ENCODE measurements at regions not wholly inside any gene's neighbourhood (a gene's known extent, or its start where the extent isn't known, plus 50 kb on each side); places are given as distances from the start of the nearest gene placed in this dataset.

- TF ChIP-seq, protein P1, sequence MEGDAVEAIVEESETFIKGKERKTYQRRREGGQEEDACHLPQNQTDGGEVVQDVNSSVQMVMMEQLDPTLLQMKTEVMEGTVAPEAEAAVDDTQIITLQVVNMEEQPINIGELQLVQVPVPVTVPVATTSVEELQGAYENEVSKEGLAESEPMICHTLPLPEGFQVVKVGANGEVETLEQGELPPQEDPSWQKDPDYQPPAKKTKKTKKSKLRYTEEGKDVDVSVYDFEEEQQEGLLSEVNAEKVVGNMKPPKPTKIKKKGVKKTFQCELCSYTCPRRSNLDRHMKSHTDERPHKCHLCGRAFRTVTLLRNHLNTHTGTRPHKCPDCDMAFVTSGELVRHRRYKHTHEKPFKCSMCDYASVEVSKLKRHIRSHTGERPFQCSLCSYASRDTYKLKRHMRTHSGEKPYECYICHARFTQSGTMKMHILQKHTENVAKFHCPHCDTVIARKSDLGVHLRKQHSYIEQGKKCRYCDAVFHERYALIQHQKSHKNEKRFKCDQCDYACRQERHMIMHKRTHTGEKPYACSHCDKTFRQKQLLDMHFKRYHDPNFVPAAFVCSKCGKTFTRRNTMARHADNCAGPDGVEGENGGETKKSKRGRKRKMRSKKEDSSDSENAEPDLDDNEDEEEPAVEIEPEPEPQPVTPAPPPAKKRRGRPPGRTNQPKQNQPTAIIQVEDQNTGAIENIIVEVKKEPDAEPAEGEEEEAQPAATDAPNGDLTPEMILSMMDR (IDR thresholded peaks at IDR 0.05), result no peak
- Histone ChIP-seq H3K4me1 (no peaks in the 10 kb centered on the region), H3K9ac (ENCODE audit: low read depth in 2 of 2, low read length in 2 of 2) (no peak overlapping the region), H3K9me3 (no peaks in the 10 kb centered on the region), H3K4me3 (no peak overlapping the region), H3K27ac (no peak overlapping the region), H3K27me3 (no peaks in the 10 kb centered on the region), H3K36me3 (no peaks in the 10 kb centered on the region)
- no peak for DNase-seq
- intact Hi-C loops (cut with DNase I), result no loop called here
Measured at GRCh38 chr9:91137391-91137790, 224.3 kb downstream of the AUH start.

GRCh38 chr9:91138760-91139159 lies 223.0 kb downstream of the AUH start:
- no peaks in the 10 kb centered on the region for H3K4me1 ChIP-seq
- H3K4me3 ChIP-seq, result no peak overlapping the region
- H3K27ac ChIP-seq, result no peak overlapping the region
- intact Hi-C loops (cut with DNase I), result no loop called here
- no peaks in the 10 kb centered on the region for H3K9me3 ChIP-seq
- DNase-seq, result no peak
- no peaks in the 10 kb centered on the region for H3K36me3 ChIP-seq
- TF ChIP-seq, protein P1 (IDR thresholded peaks at IDR 0.05), result no peak
- H3K27me3 ChIP-seq, result no peaks in the 10 kb centered on the region
- H3K9ac ChIP-seq (ENCODE audit: low read depth in 2 of 2, low read length in 2 of 2), result no peak overlapping the region

DNA sequence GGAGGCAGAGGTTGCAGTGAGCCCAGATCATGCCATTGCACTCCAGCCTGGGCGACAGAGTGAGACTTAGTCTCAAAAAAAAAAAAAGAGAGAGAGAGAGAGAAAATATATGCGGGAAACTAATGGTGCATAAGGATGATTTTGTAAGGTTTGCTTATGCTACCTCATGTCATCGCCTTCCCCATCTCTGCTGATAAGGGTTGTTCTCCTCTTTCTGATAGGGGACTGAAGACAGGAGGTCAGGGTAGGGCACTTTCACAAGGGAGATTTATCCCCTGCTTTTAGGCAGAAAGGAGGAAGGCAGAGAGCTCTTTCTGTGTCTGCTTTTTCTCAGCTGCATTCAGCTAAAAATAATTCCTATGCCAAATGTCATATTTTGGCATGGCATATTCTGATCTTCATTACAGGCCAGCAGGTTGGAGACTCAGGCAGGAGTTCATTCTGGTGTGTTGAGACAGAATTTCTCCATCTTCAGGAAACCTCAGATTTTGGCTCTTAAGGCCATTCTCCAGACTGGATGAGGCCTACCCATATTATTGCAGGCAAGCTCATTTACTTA lies 220.2 kb downstream of the AUH start:
- no peak for DNase-seq
- no peaks in the 10 kb centered on the region for H3K27me3 ChIP-seq
- no peaks in the 10 kb centered on the region for H3K4me1 ChIP-seq
- H3K9me3 ChIP-seq, result no peaks in the 10 kb centered on the region
- H3K9ac ChIP-seq (ENCODE audit: low read depth in 2 of 2, low read length in 2 of 2), result no peak overlapping the region
- H3K36me3 ChIP-seq, result no peaks in the 10 kb centered on the region
- intact Hi-C loops (cut with DNase I), result no loop called here
- TF ChIP-seq, protein P1 (IDR thresholded peaks at IDR 0.05), result no peak
- H3K4me3 ChIP-seq, result no peak overlapping the region
- no peak overlapping the region for H3K27ac ChIP-seq

- no peaks in the 10 kb centered on the region for H3K36me3 ChIP-seq
- no peak overlapping the region for H3K27ac ChIP-seq
- TF ChIP-seq, protein P1 (IDR thresholded peaks at IDR 0.05), result no peak
- H3K27me3 ChIP-seq, result no peaks in the 10 kb centered on the region
- no peaks in the 10 kb centered on the region for H3K9me3 ChIP-seq
- intact Hi-C loops (cut with DNase I), result no loop called here
- DNase-seq, result no peak
- H3K4me3 ChIP-seq, result no peak overlapping the region
- H3K9ac ChIP-seq (ENCODE audit: low read depth in 2 of 2, low read length in 2 of 2), result no peak overlapping the region
- no peaks in the 10 kb centered on the region for H3K4me1 ChIP-seq
Measured at GRCh38 chr9:91143162-91143561, 218.6 kb downstream of the AUH start.

GRCh38 chr9:91143642-91144041 lies 218.1 kb downstream of the AUH start:
- H3K4me3 ChIP-seq, result no peak overlapping the region
- H3K27me3 ChIP-seq, result no peaks in the 10 kb centered on the region
- intact Hi-C loops (cut with DNase I), result no loop called here
- no peak overlapping the region for H3K27ac ChIP-seq
- no peak overlapping the region for H3K9ac ChIP-seq (ENCODE audit: low read depth in 2 of 2, low read length in 2 of 2)
- no peaks in the 10 kb centered on the region for H3K4me1 ChIP-seq
- DNase-seq, result no peak
- no peaks in the 10 kb centered on the region for H3K9me3 ChIP-seq
- TF ChIP-seq, protein P1 (IDR thresholded peaks at IDR 0.05), result no peak
- no peaks in the 10 kb centered on the region for H3K36me3 ChIP-seq

Data from colonic mucosa (tissue), 4 donors.